Testis (tissue), 2 donors: ENCODE measurements at regions not wholly inside any gene's neighbourhood (a gene's known extent, or its start where the extent isn't known, plus 50 kb on each side); places are given as distances from the start of the nearest gene placed in this dataset.

ENCODE experiments used
- DNase-seq: peaks from one replicate; pipeline ENCODE4 v3.0.0-alpha.2; 2019
- H3K27ac ChIP-seq, 2 donors: fragments of 200-600 bp; sonication (generic); one replicate each; pipeline ENCODE4 v1.5.1; 2019
- H3K27me3 ChIP-seq: fragments of 200-600 bp; sonication (generic); one replicate; pipeline ENCODE4 v1.5.1; 2019
- H3K36me3 ChIP-seq: fragments of 200-600 bp; sonication (generic); one replicate; pipeline ENCODE4 v1.5.1; 2017; ENCODE audit warnings: low read depth; ENCODE audit errors: missing control alignments
- H3K4me1 ChIP-seq: fragments of 200-600 bp; sonication (generic); one replicate; pipeline ENCODE4 v1.5.1; 2019
- H3K4me3 ChIP-seq, 2 donors: fragments of 200-600 bp; sonication (generic); one replicate each; pipeline ENCODE4 v1.5.1; 2017 to 2019
- H3K9me3 ChIP-seq: fragments of 200-600 bp; sonication (generic); one replicate; pipeline ENCODE4 v1.5.1; 2017
- CTCF ChIP-seq, 3 experiments: fragments of 450-650 bp in 2 of 3; fragments of 200-600 bp in 1 of 3; sonication (generic) in 1 of 3; IDR thresholded peaks; one replicate each; pipeline ENCODE4 v1.5.1; 2016 to 2019; ENCODE audit warnings: antibody characterized with exemption in 3 of 3, mild to moderate bottlenecking in 2 of 3, moderate library complexity in 1 of 3
- POLR2A ChIP-seq: fragments of 450-650 bp; IDR thresholded peaks from one replicate; pipeline ENCODE4 v1.6.1; 2017; ENCODE audit warnings: antibody characterized with exemption, mild to moderate bottlenecking, moderate library complexity
- WGBS, 2 donors: methylation state at CpG; one replicate each; pipeline ENCODE4 v1.1.5; 2018; 5-methylcytosine and 5-hydroxymethylcytosine counted together
- intact Hi-C: fragments of 100-400 bp; cut with DNase I; formaldehyde crosslinking; loops from one replicate; pipeline ENCODE4 v1.15.1; 2023; ENCODE audit warnings: low total_unique reads

GRCh38 chr3:166223120-166223519 is 385.9 kb upstream of the BCHE start:
- intact Hi-C loops, result no loop called here
- TF ChIP-seq POLR2A, result no peak
- WGBS, 2 donors, result 71 to 80% methylated on average over 3 of the region's 3 CpGs
- Histone ChIP-seq H3K36me3 (no peaks in the 10 kb centered on the region), H3K4me1 (no peaks in the 10 kb centered on the region), H3K9me3 (no peaks in the 10 kb centered on the region), H3K27ac (no peak overlapping the region), H3K4me3 (no peak overlapping the region), H3K27me3 (no peaks in the 10 kb centered on the region)
- no peak for DNase-seq

- Histone ChIP-seq H3K9me3 (no peaks in the 10 kb centered on the region), H3K27me3 (no peaks in the 10 kb centered on the region), H3K4me3 (no peak overlapping the region), H3K36me3 (no peaks in the 10 kb centered on the region), H3K4me1 (no peaks in the 10 kb centered on the region), H3K27ac (no peak overlapping the region)
- 77 to 90% methylated on average over 4 of the region's 4 CpGs for WGBS, 2 donors
- intact Hi-C loops, result no loop called here
- DNase-seq, result no peak
- no peak for TF ChIP-seq CTCF (IDR thresholded peaks at IDR 0.05)
- no peak for TF ChIP-seq POLR2A
Observed at GRCh38 chr3:166211451-166211850, 374.2 kb upstream of the BCHE start.

DNA sequence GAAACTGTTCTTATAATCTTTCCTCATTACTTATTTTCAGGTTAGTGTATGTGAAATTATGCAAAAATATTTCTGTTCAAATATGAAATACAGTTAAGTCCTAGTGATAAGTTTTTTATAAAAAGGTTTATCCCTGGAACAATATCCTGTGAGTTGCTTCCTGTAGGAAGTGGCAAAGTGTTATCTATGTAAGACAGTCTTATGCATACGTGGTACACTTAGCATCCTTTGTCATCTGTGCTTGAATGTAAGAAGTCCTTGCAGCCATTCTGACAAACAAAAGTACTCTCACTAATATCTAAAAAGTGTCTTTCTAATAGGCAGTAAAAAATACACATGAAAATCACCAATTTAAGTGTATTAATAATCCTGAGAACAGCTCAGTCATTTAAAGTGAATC is 372.5 kb upstream of the BCHE start:
- Histone ChIP-seq H3K9me3 (no peaks in the 10 kb centered on the region), H3K36me3 (no peaks in the 10 kb centered on the region), H3K4me3 (no peak overlapping the region), H3K4me1 (no peaks in the 10 kb centered on the region), H3K27me3 (no peaks in the 10 kb centered on the region), H3K27ac (no peak overlapping the region)
- DNase-seq, result no peak
- intact Hi-C loops, result no loop called here
- TF ChIP-seq CTCF (IDR thresholded peaks at IDR 0.05) (no peak), POLR2A (no peak)
- WGBS, 2 donors, result 45 to 56% methylated on average over 1 of the region's 1 CpG

- Histone ChIP-seq H3K4me3 (no peak overlapping the region), H3K4me1 (no peaks in the 10 kb centered on the region), H3K9me3 (no peaks in the 10 kb centered on the region), H3K27ac (no peak overlapping the region), H3K36me3 (no peaks in the 10 kb centered on the region), H3K27me3 (no peaks in the 10 kb centered on the region)
- 91 to 92% methylated on average over 7 of the region's 7 CpGs for WGBS, 2 donors
- no peak for DNase-seq
- no peak for TF ChIP-seq POLR2A
- no peak for TF ChIP-seq CTCF (IDR thresholded peaks at IDR 0.05)
- intact Hi-C loops, result no loop called here
Observed at GRCh38 chr3:166205158-166205557, 367.9 kb upstream of the BCHE start.

GRCh38 chr3:166201476-166201875 is 364.3 kb upstream of the BCHE start:
- no peak for DNase-seq
- H3K27ac ChIP-seq, result no peak overlapping the region
- no peaks in the 10 kb centered on the region for H3K36me3 ChIP-seq
- no peak overlapping the region for H3K4me3 ChIP-seq
- no peaks in the 10 kb centered on the region for H3K9me3 ChIP-seq
- intact Hi-C loops, result no loop called here
- H3K4me1 ChIP-seq, result no peaks in the 10 kb centered on the region
- H3K27me3 ChIP-seq, result no peaks in the 10 kb centered on the region
- WGBS, 2 donors, result 72 to 79% methylated on average over 3 of the region's 3 CpGs
- no peak for TF ChIP-seq POLR2A
- TF ChIP-seq CTCF (IDR thresholded peaks at IDR 0.05), result no peak
